SK-N-SH treated with all-trans-retinoic acid at 6 μM for 48 hours (cell line): ENCODE measurements at regions not wholly inside any gene's neighbourhood (a gene's known extent, or its start where the extent isn't known, plus 50 kb on each side); places are given as distances from the start of the nearest gene placed in this dataset.

ENCODE experiments used
- ATAC-seq: fragments of 200-7000 bp; cut with Tn5 transposase; 3 replicates; pipeline ENCODE4 v1.9.1; 2020; ENCODE audit warnings: mild to moderate bottlenecking, moderate library complexity
- BACH2 ChIP-seq: fragments of 250-450 bp; sonication (Bioruptor Pico); IDR thresholded peaks from 2 replicates; pipeline ENCODE4 v1.9.0; 2021; ENCODE audit warnings: mild to moderate bottlenecking, borderline replicate concordance
- CSDC2 ChIP-seq: fragments of 250-450 bp; sonication (Bioruptor Pico); IDR thresholded peaks from 2 replicates; pipeline ENCODE4 v1.5.0; 2020; ENCODE audit warnings: mild to moderate bottlenecking, moderate library complexity
- ESRRG ChIP-seq: fragments of 250-450 bp; sonication (Bioruptor Pico); IDR thresholded peaks from 2 replicates; pipeline ENCODE4 v1.6.1; 2021; ENCODE audit warnings: mild to moderate bottlenecking
- GLIS3 ChIP-seq: fragments of 250-450 bp; sonication (Bioruptor Pico); IDR thresholded peaks from 2 replicates; pipeline ENCODE4 v1.5.0; 2020; ENCODE audit warnings: mild to moderate bottlenecking, moderate library complexity
- ISL1 ChIP-seq: fragments of 250-450 bp; sonication (Bioruptor Pico); IDR thresholded peaks from 2 replicates; pipeline ENCODE4 v2.1.2; 2022; ENCODE audit warnings: mild to moderate bottlenecking, moderate library complexity
- OSR1 ChIP-seq: fragments of 250-450 bp; sonication (Bioruptor Pico); IDR thresholded peaks from 2 replicates; pipeline ENCODE4 v1.8.0; 2022; ENCODE audit warnings: moderate library complexity, mild to moderate bottlenecking, inconsistent platforms
- PPARA ChIP-seq: fragments of 250-450 bp; sonication (Bioruptor Pico); IDR thresholded peaks from 2 replicates; pipeline ENCODE4 v1.5.0; 2020; ENCODE audit warnings: mild to moderate bottlenecking, borderline replicate concordance
- RARB ChIP-seq: fragments of 250-450 bp; sonication (Bioruptor Pico); IDR thresholded peaks from 2 replicates; pipeline ENCODE4 v1.8.0; 2021; ENCODE audit warnings: mild to moderate bottlenecking, moderate library complexity
- SNAI2 ChIP-seq: fragments of 250-450 bp; sonication (Bioruptor Pico); IDR thresholded peaks from 2 replicates; pipeline ENCODE4 v1.5.0; 2020; ENCODE audit warnings: mild to moderate bottlenecking, moderate library complexity
- TCF4 ChIP-seq: fragments of 250-450 bp; sonication (Bioruptor Pico); IDR thresholded peaks from 2 replicates; pipeline ENCODE4 v1.8.0; 2021; ENCODE audit warnings: mild to moderate bottlenecking, moderate library complexity, borderline replicate concordance
- TOX ChIP-seq: fragments of 250-450 bp; sonication (Bioruptor Pico); IDR thresholded peaks from 2 replicates; pipeline ENCODE4 v1.8.0; 2021; ENCODE audit warnings: mild to moderate bottlenecking, moderate library complexity, borderline replicate concordance
- ZC3H10 ChIP-seq: fragments of 250-450 bp; sonication (Bioruptor Pico); IDR thresholded peaks from 2 replicates; pipeline ENCODE4 v1.5.1; 2021; ENCODE audit warnings: mild to moderate bottlenecking, moderate library complexity
- ZFP3 ChIP-seq: fragments of 250-450 bp; sonication (Bioruptor Pico); IDR thresholded peaks from 2 replicates; pipeline ENCODE4 v1.5.0; 2020; ENCODE audit warnings: mild to moderate bottlenecking, moderate library complexity
- ZNF565 ChIP-seq: fragments of 450-650 bp; formaldehyde crosslinking; conservative IDR thresholded peaks from 2 replicates; pipeline ENCODE4 v1.5.0; 2020; ENCODE audit warnings: low read depth, mild to moderate bottlenecking, moderate library complexity
- ZNF70 ChIP-seq: fragments of 450-650 bp; formaldehyde crosslinking; IDR thresholded peaks from 2 replicates; pipeline ENCODE4 v1.5.0; 2020; ENCODE audit warnings: mild to moderate bottlenecking, moderate library complexity
- ZNF8 ChIP-seq: fragments of 450-650 bp; formaldehyde crosslinking; IDR thresholded peaks from 2 replicates; pipeline ENCODE4 v1.5.0; 2020; ENCODE audit warnings: mild to moderate bottlenecking, moderate library complexity
- TF ChIP-seq, protein P1 (sequence below): fragments of 250-450 bp; sonication (Bioruptor Pico); IDR thresholded peaks from 2 replicates; pipeline ENCODE4 v1.5.1; 2020; ENCODE audit warnings: low read depth, mild to moderate bottlenecking, moderate library complexity
- TF ChIP-seq, protein P2 (sequence below): fragments of 250-450 bp; sonication (Bioruptor Pico); IDR thresholded peaks from 2 replicates; pipeline ENCODE4 v1.5.0; 2020; ENCODE audit warnings: mild to moderate bottlenecking, moderate library complexity
- TF ChIP-seq, protein P3 (sequence below): fragments of 250-450 bp; sonication (Bioruptor Pico); IDR thresholded peaks from 2 replicates; pipeline ENCODE4 v1.8.0; 2021; ENCODE audit warnings: low read depth, mild to moderate bottlenecking, moderate library complexity, borderline replicate concordance
- TF ChIP-seq, protein P4 (sequence below): fragments of 250-450 bp; sonication (Bioruptor Pico); IDR thresholded peaks from 2 replicates; pipeline ENCODE4 v1.8.0; 2020; ENCODE audit warnings: mild to moderate bottlenecking, moderate library complexity, borderline replicate concordance

DNA sequence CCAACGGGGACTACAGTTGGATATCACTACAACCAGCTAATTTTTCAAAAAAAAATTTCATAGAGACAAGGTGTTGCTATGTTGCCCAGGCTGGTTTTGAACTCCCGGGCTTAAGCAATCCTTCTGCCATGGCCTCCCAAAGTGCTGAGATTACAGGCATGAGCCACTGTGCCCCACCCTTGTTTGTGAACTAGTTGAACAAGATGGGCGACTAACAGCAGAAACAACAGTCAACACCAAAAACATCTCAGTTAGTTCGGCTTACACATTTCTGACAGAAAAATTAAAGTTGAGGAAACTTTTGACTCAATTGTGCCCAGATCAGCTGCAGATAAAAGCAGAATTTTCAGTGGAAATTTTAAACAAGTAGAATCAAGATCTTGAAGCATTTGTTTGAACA, 470.1 kb downstream of the TLE4 start (continued):
- TF ChIP-seq, protein P1, sequence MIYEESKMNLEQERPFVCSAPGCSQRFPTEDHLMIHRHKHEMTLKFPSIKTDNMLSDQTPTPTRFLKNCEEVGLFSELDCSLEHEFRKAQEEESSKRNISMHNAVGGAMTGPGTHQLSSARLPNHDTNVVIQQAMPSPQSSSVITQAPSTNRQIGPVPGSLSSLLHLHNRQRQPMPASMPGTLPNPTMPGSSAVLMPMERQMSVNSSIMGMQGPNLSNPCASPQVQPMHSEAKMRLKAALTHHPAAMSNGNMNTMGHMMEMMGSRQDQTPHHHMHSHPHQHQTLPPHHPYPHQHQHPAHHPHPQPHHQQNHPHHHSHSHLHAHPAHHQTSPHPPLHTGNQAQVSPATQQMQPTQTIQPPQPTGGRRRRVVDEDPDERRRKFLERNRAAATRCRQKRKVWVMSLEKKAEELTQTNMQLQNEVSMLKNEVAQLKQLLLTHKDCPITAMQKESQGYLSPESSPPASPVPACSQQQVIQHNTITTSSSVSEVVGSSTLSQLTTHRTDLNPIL (CRISPR knock-in tag), result no peak
- no peak for TF ChIP-seq TOX (CRISPR knock-in tag)
- no peak for TF ChIP-seq TCF4
- TF ChIP-seq PPARA, result no peak
- TF ChIP-seq, protein P2, sequence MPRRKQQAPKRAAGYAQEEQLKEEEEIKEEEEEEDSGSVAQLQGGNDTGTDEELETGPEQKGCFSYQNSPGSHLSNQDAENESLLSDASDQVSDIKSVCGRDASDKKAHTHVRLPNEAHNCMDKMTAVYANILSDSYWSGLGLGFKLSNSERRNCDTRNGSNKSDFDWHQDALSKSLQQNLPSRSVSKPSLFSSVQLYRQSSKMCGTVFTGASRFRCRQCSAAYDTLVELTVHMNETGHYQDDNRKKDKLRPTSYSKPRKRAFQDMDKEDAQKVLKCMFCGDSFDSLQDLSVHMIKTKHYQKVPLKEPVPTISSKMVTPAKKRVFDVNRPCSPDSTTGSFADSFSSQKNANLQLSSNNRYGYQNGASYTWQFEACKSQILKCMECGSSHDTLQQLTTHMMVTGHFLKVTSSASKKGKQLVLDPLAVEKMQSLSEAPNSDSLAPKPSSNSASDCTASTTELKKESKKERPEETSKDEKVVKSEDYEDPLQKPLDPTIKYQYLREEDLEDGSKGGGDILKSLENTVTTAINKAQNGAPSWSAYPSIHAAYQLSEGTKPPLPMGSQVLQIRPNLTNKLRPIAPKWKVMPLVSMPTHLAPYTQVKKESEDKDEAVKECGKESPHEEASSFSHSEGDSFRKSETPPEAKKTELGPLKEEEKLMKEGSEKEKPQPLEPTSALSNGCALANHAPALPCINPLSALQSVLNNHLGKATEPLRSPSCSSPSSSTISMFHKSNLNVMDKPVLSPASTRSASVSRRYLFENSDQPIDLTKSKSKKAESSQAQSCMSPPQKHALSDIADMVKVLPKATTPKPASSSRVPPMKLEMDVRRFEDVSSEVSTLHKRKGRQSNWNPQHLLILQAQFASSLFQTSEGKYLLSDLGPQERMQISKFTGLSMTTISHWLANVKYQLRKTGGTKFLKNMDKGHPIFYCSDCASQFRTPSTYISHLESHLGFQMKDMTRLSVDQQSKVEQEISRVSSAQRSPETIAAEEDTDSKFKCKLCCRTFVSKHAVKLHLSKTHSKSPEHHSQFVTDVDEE, result no peak
- TF ChIP-seq, all 23 proteins: peak for 0

DNA sequence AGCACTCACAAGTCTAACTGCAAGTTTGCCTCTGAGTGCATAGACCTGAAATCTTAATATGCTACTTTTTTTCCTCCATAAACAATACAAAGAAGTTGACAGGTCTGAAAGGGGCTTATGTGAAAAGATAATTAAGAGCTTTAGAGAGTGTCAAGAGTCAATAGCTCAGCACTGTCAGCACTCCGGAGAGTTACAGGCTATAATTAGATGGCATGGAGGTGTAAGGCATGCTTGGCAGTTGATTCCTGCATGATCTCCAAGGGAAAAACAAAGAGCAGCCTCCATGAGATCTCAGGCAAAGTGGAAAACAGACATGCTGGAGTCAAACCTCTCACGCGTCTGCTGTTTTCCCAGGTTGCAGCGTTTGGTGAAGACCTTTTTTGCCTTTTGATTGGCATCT, 468.7 kb downstream of the TLE4 start:
- TF ChIP-seq SNAI2 (CRISPR knock-in tag) (no peak), ZNF565 (CRISPR knock-in tag) (no peak), TCF4 (no peak), PPARA (no peak), ISL1 (CRISPR knock-in tag) (no peak), ZNF70 (CRISPR knock-in tag) (no peak), CSDC2 (no peak), ESRRG (CRISPR knock-in tag) (no peak), BACH2 (CRISPR knock-in tag) (no peak), RARB (CRISPR knock-in tag) (no peak), ZNF8 (CRISPR knock-in tag) (no peak), OSR1 (no peak), TOX (CRISPR knock-in tag) (no peak), GLIS3 (no peak), ZFP3 (CRISPR knock-in tag) (no peak), ZC3H10 (CRISPR knock-in tag) (no peak)
- TF ChIP-seq, protein P3, sequence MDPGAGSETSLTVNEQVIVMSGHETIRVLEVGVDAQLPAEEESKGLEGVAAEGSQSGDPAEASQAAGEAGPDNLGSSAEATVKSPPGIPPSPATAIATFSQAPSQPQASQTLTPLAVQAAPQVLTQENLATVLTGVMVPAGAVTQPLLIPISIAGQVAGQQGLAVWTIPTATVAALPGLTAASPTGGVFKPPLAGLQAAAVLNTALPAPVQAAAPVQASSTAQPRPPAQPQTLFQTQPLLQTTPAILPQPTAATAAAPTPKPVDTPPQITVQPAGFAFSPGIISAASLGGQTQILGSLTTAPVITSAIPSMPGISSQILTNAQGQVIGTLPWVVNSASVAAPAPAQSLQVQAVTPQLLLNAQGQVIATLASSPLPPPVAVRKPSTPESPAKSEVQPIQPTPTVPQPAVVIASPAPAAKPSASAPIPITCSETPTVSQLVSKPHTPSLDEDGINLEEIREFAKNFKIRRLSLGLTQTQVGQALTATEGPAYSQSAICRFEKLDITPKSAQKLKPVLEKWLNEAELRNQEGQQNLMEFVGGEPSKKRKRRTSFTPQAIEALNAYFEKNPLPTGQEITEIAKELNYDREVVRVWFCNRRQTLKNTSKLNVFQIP (CRISPR knock-in tag), result no peak
- TF ChIP-seq, protein P2, result no peak
- TF ChIP-seq, protein P1 (CRISPR knock-in tag), result no peak
- TF ChIP-seq, protein P4, sequence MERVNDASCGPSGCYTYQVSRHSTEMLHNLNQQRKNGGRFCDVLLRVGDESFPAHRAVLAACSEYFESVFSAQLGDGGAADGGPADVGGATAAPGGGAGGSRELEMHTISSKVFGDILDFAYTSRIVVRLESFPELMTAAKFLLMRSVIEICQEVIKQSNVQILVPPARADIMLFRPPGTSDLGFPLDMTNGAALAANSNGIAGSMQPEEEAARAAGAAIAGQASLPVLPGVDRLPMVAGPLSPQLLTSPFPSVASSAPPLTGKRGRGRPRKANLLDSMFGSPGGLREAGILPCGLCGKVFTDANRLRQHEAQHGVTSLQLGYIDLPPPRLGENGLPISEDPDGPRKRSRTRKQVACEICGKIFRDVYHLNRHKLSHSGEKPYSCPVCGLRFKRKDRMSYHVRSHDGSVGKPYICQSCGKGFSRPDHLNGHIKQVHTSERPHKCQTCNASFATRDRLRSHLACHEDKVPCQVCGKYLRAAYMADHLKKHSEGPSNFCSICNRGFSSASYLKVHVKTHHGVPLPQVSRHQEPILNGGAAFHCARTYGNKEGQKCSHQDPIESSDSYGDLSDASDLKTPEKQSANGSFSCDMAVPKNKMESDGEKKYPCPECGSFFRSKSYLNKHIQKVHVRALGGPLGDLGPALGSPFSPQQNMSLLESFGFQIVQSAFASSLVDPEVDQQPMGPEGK (CRISPR knock-in tag), result no peak
- ATAC-seq, result no peak
